ENCODE measurements at regions not wholly inside any gene's neighbourhood (a gene's known extent, or its start where the extent isn't known, plus 50 kb on each side); places are given as distances from the start of the nearest gene placed in this dataset.

- no peak for TF ChIP-seq TAF1 (IDR thresholded peaks at IDR 0.05; ENCODE audit: borderline replicate concordance, insufficient read depth, low read length)
- TF ChIP-seq, protein P1, sequence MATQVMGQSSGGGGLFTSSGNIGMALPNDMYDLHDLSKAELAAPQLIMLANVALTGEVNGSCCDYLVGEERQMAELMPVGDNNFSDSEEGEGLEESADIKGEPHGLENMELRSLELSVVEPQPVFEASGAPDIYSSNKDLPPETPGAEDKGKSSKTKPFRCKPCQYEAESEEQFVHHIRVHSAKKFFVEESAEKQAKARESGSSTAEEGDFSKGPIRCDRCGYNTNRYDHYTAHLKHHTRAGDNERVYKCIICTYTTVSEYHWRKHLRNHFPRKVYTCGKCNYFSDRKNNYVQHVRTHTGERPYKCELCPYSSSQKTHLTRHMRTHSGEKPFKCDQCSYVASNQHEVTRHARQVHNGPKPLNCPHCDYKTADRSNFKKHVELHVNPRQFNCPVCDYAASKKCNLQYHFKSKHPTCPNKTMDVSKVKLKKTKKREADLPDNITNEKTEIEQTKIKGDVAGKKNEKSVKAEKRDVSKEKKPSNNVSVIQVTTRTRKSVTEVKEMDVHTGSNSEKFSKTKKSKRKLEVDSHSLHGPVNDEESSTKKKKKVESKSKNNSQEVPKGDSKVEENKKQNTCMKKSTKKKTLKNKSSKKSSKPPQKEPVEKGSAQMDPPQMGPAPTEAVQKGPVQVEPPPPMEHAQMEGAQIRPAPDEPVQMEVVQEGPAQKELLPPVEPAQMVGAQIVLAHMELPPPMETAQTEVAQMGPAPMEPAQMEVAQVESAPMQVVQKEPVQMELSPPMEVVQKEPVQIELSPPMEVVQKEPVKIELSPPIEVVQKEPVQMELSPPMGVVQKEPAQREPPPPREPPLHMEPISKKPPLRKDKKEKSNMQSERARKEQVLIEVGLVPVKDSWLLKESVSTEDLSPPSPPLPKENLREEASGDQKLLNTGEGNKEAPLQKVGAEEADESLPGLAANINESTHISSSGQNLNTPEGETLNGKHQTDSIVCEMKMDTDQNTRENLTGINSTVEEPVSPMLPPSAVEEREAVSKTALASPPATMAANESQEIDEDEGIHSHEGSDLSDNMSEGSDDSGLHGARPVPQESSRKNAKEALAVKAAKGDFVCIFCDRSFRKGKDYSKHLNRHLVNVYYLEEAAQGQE (IDR thresholded peaks at IDR 0.05; ENCODE audit: insufficient read depth in 1 of 2, low read depth in 2 of 2, low read length in 2 of 2): no peak
- no peak for TF ChIP-seq SIN3A (IDR thresholded peaks at IDR 0.05; ENCODE audit: borderline replicate concordance, insufficient read depth, low read length)
- no peak for TF ChIP-seq POLR2AphosphoS5 (IDR thresholded peaks at IDR 0.05; ENCODE audit: low read depth, low read length)
- TF ChIP-seq FOXP2 (optimal IDR thresholded peaks at IDR 0.05; ENCODE audit: borderline replicate concordance, extremely low read depth, extremely low read length, insufficient read depth): no peak
These were observed 238.3 kb upstream of the NCAM1 start for GRCh38 chr11:112722876-112723275.
